ENCODE measurements at regions not wholly inside any gene's neighbourhood (a gene's known extent, or its start where the extent isn't known, plus 50 kb on each side); places are given as distances from the start of the nearest gene placed in this dataset.

DNA sequence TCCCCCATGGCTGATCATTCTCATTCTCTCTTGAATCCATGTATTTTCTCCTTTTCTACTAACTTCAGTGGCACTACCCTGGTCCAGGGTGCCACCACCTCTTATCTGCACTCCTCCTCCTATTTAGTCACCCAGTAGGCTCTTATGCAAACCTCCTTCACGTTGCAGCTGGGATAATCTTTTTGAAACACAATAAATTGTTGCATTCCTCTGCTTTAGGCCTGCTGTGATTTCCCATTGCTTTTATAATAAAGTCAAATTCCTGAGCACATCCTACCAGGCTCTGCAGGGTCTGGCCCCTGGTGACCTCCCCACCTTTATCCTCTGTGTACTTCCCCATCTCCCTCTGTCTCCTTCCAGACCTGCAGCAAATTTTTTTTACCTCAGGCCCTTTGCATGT, 112.7 kb upstream of the KIAA1217 start:
- TF ChIP-seq, protein P1, sequence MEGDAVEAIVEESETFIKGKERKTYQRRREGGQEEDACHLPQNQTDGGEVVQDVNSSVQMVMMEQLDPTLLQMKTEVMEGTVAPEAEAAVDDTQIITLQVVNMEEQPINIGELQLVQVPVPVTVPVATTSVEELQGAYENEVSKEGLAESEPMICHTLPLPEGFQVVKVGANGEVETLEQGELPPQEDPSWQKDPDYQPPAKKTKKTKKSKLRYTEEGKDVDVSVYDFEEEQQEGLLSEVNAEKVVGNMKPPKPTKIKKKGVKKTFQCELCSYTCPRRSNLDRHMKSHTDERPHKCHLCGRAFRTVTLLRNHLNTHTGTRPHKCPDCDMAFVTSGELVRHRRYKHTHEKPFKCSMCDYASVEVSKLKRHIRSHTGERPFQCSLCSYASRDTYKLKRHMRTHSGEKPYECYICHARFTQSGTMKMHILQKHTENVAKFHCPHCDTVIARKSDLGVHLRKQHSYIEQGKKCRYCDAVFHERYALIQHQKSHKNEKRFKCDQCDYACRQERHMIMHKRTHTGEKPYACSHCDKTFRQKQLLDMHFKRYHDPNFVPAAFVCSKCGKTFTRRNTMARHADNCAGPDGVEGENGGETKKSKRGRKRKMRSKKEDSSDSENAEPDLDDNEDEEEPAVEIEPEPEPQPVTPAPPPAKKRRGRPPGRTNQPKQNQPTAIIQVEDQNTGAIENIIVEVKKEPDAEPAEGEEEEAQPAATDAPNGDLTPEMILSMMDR (IDR thresholded peaks at IDR 0.05; ENCODE audit: insufficient read depth, low read depth, low read length), result no peak
- DNase-seq (ENCODE audit: low read depth), result no peak

DNA sequence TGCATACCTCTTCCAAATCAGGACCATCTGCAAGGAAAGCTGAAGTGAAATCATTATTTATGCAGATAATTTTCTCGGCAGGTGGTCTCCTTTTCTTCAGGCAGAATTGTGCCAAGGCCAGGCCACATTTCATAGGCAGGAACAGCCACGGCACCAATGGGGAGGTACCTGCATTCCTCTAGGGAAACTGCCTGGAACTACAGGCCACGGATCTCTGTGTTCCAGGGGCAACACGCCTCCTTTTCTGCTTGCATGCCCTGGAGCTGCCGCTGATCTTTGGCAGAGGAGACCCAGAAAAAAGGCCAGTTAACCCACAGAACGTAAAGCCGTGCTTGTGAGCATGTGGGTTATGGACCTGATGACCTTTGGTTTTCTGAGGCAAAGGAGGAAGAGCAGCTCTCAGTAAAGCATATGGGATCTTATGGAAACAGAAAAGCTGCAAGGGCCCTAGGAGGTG, 111.2 kb upstream of the KIAA1217 start:
- DNase-seq (ENCODE audit: low read depth), result no peak
- no peak overlapping the region for H3K4me3 ChIP-seq (ENCODE audit: low read depth, low read length)
- TF ChIP-seq, protein P1 (IDR thresholded peaks at IDR 0.05; ENCODE audit: insufficient read depth, low read depth, low read length), result no peak

More for the DNA sequence above, 112.7 kb upstream of the KIAA1217 start:
- H3K4me3 ChIP-seq (ENCODE audit: low read depth, low read length), result no peak overlapping the region

- H3K4me3 ChIP-seq (ENCODE audit: low read depth, low read length), result no peak overlapping the region
- DNase-seq (ENCODE audit: low read depth), result no peak
- TF ChIP-seq, protein P1 (IDR thresholded peaks at IDR 0.05; ENCODE audit: insufficient read depth, low read depth, low read length), result no peak
Observed at GRCh38 chr10:24104895-24105294, 104.0 kb upstream of the KIAA1217 start.

DNA sequence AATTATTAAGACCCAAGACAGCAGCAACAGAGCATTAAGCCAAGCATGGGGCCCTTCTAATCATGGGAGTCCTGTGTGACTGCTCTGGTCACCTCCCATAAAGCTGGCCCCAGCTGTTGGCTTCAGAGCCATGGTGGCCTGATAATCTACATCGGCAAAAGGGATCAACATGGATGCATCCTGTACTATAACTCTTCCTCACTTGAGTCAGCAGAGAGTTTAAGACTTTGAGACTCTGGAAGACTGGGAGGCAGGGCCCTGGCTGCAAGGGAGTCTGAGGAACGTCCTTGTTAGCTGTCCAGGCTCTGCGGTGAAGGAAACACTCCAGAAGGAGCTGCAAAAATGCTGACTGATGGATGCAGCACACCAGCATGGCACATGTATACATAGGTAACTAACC, 95.0 kb upstream of the KIAA1217 start:
- TF ChIP-seq, protein P1 (IDR thresholded peaks at IDR 0.05; ENCODE audit: insufficient read depth, low read depth, low read length), result no peak
- no peak overlapping the region for H3K4me3 ChIP-seq (ENCODE audit: low read depth, low read length)
- no peak for DNase-seq (ENCODE audit: low read depth)

GRCh38 chr10:24114556-24114955, 94.4 kb upstream of the KIAA1217 start:
- DNase-seq (ENCODE audit: low read depth), result no peak
- TF ChIP-seq, protein P1 (IDR thresholded peaks at IDR 0.05; ENCODE audit: insufficient read depth, low read depth, low read length), result no peak
- no peak overlapping the region for H3K4me3 ChIP-seq (ENCODE audit: low read depth, low read length)

- H3K4me3 ChIP-seq (ENCODE audit: low read depth, low read length), result no peak overlapping the region
- TF ChIP-seq, protein P1 (IDR thresholded peaks at IDR 0.05; ENCODE audit: insufficient read depth, low read depth, low read length), result no peak
- DNase-seq (ENCODE audit: low read depth), result no peak
Observed at GRCh38 chr10:24115403-24115802, 93.5 kb upstream of the KIAA1217 start.

DNA sequence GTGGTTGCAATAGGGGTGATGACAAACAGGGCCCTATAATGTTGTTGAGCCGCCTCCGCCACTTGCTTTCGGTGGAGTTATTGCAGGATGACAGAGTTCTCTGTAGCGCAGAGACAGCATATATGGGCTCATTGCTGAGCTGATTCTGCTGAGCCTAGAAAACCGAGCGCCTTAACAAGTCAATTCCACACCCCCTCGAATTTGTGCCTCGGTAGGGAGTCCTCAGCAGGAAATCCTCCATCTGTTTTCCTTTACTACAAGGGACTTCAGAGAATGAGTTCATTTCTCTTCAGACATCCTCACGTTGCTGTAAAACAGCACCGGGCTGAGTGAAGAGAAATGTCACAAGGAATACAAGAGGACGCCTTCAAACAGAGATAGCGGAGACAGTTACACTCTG, 90.7 kb upstream of the KIAA1217 start:
- TF ChIP-seq, protein P1 (IDR thresholded peaks at IDR 0.05; ENCODE audit: insufficient read depth, low read depth, low read length), result no peak
- no peak for DNase-seq (ENCODE audit: low read depth)
- H3K4me3 ChIP-seq (ENCODE audit: low read depth, low read length), result no peak overlapping the region

All from fibroblast of villous mesenchyme (primary cell).